HG02610 (cell line): ENCODE measurements at regions not wholly inside any gene's neighbourhood (a gene's known extent, or its start where the extent isn't known, plus 50 kb on each side); places are given as distances from the start of the nearest gene placed in this dataset.

Experiments
- ATAC-seq: cut with Tn5 transposase; IDR thresholded peaks from one replicate; pipeline ENCODE4 v1.9.1; 2021; ENCODE audit warnings: mild to moderate bottlenecking, moderate library complexity; ENCODE audit not compliant: unreplicated experiment

GRCh38 chr4:136691607-136692006 lies 840.7 kb downstream of the PCDH18 start:
- no peak for ATAC-seq

DNA sequence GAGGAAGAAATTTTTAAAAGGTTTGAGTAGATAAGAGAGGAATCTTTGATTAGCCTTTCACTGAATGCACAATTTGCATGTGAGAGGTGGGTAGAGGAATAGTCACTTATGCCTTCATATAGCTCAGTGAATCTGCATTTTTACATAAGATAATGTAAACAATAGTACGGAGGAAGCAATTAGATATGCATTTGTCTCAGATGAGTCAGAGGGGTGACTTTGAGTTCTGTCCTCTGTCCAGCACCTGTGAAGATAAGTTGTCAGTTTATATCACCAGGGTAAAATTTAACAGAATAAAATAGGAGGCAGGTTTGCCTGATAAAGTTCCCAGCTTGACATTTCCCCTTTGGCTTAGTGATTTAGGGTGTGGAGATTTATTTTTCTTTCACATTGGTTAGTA lies 841.9 kb downstream of the PCDH18 start:
- ATAC-seq = no peak

GRCh38 chr4:136687596-136687995 lies 844.7 kb downstream of the PCDH18 start:
- no peak for ATAC-seq

GRCh38 chr4:136687118-136687517 lies 845.2 kb downstream of the PCDH18 start:
- no peak for ATAC-seq

GRCh38 chr4:136680761-136681160 lies 851.5 kb downstream of the PCDH18 start:
- ATAC-seq = no peak

DNA sequence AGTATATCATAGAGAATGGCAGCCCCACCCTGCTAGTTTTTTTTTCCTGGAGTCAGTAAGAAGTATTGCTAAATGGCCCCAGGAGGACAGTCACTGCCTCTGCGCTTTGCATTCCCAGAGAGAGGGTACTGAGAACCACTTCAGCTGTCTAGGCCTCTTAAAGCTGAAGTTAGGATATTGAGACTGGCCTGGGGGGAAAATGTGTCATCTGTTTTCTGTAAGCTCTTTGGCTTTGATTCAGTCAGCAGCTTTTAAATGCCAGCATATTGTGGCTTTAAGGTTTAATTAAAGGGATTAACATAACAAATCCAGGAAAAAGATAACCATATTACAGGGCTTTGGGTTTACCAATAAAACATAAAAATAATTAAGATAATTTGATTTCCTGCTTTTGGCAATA lies 852.0 kb downstream of the PCDH18 start:
- ATAC-seq = no peak

- ATAC-seq = no peak
Measured at GRCh38 chr4:136670265-136670664, 862.0 kb downstream of the PCDH18 start.

DNA sequence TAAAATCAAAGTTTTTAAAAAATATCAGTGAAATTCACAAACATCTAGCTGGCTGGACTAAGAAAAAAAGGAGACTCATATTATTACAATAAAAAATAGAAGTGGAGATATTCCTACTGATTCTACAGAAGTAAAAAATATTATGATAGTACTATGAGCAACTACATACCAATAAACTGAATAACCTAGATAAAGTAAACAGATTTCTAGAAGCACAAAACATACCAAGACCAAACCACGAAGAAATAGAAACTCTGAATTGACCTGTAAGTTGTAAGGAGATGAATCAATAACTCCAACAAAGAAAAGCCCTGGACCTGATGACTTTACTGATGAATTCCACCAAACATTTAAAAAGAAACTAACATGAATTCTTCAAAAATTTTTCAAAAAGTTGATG lies 867.3 kb downstream of the PCDH18 start:
- no peak for ATAC-seq

DNA sequence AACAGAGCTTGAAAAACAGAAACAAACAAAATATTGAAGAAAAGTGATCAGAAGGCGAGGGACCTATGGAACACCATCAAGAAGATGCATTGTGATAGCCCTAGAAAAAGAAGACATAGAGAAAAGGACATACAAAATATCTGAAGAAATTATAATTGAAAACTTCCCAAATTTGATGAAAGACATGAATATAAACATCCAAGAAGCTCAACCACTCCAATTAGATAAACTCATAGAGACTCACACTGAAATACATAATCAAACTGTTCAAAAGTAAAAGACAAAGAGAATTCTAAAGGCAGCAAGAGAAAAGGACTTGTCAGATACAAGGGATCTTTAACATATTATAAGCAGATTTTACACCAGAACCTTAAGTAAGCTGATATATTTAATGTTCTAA lies 869.8 kb downstream of the PCDH18 start:
- ATAC-seq = no peak

DNA sequence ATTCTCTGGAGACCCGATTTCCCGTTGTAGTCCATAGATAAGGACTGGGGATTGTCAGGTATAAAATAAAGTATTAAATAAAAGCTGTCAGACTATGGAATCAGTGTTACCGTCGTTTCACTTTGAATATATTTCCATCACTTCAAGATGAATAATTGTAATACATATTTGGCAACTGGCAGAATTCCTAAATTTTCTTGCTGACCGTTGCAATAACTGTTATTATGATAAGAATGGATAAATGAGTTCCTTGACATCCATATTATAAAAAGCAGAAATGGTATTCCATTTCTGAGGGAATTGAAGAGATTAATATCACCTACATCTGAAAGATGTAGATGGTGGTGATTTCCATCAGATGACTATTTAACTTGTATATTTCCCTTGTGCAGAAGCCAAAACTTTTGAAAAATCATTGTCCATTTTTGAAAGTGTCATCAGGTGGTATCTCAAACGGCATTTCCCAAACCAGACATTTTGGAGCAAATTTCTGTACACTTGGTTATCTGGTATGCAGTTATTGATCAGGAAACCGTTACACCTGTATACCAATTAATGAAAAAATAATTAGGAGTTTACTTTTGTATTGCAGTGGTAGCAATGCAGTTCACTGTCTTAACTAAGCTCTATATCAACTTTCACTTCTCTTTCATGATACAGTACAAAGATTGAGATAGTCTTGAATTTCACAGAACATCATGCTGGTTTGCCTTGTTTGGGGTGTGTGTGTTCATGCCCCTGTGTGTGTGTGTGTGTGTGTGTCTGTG lies 878.5 kb downstream of the PCDH18 start:
- no peak for ATAC-seq

DNA sequence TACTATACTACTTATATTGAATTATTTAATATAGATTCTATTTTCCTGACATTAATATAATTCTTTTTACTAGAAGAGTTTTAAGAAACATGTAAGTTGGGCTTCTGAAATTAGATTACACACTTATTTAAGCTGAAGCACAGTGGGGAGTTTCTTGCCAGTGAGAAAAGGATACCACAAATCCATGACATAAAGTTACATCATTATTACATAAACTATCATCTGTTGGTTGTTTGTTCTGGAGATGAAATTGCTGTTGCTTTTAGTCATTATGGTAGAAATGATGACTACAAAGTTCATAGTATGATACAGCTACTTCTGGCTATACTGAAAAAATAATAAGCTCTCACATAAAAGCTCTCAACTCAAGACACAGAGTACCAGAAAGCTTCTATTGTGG lies 880.4 kb downstream of the PCDH18 start:
- ATAC-seq = no peak

DNA sequence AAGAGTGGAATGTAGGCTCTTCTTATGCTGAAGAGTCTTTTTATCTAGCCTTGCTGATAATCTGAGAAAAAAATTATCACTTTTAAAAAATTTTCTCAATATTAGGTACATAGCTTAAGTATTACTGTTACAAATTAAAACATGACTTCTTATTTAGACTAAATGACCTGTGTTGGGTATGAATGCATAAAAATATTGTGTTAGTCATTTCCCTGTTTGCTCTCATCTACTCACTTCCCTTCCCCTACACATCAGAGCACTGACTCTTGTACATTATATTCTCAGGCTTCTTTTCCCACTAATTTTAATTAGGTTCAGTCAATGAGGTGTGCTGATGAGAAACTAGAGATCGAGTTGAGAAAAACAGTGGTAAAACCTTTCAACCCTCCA lies 881.0 kb downstream of the PCDH18 start:
- peak; percentile 54 for ATAC-seq

DNA sequence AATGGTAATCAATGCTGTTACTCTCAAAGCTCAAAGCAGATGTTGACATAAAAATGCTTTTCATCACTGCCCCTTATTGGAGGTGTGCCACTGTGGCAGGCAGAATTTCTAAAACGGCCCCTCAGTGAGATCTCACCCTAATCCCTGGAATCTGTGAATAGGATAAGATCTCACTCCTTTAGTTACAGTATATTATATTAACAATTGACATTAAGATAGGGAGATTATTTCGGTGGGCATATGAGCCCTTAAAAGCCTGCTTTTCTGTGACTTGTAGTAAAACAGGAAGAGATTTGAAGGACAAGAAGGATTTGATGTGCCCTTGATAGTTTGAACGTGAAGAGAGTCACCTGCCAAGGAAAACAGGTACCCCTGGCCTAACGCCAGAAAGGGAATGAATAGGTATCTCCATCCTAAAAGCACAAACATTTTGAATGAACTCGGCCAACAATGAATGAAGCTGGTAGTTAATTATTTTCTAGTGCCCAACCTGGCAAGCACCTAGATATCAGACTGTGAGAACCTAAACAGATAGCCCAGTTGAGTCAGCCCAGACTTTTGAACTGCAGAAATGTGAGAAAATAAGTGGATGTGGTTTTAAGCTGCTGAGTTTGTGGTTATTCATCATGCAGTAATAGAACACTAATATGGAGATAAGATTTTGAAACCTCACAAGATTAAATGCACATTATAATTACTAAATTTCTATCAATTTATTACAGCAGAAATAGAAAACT lies 881.6 kb downstream of the PCDH18 start:
- ATAC-seq = peak; percentile 66

DNA sequence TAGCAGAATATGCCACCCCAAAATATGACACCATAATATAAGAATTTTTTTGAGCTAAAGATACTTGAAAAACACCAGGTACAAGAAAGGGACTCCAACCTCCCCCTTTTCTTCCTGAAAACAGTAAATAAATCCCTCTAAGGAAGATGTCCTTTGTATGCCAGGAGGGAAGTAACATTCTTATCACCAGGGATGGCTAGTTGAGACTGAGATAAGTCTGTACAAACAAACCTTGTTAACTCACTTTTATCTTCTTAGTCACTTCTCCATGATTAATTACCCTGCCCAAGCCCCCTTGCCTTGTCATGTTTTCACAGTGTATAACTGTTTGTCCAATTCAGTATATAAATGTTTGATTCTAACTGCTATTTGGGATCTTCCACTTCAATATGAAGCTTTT lies 888.0 kb downstream of the PCDH18 start:
- ATAC-seq = no peak

- ATAC-seq = no peak
Measured at GRCh38 chr4:136643416-136643815, 888.9 kb downstream of the PCDH18 start.

GRCh38 chr4:136637071-136637777 lies 895.1 kb downstream of the PCDH18 start:
- no peak for ATAC-seq

GRCh38 chr4:136636155-136636554 lies 896.1 kb downstream of the PCDH18 start:
- ATAC-seq = no peak

GRCh38 chr4:136634121-136634520 lies 898.2 kb downstream of the PCDH18 start:
- ATAC-seq = no peak

- no peak for ATAC-seq
Measured at GRCh38 chr4:136599890-136600289, 932.4 kb downstream of the PCDH18 start.

GRCh38 chr4:136590440-136590839 lies 941.9 kb downstream of the PCDH18 start:
- ATAC-seq = no peak

DNA sequence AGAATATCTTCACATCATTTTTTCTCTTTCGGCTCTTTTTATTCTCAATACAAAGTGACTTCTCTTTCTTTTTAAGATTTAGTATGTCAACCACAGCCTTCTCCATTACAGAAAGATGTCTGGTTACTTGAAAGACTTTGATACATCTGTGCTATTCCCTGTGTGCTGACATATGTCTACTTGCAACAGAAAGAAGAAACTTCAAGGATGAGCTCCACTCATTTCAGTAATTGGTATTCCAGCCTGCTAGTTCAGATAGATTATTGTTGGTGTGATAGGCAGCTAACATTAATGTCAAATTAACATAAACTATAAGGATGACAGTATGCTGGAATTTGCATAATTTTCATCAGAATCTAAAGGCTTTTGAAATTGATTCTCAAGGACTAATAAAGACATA lies 948.7 kb downstream of the PCDH18 start:
- no peak for ATAC-seq

DNA sequence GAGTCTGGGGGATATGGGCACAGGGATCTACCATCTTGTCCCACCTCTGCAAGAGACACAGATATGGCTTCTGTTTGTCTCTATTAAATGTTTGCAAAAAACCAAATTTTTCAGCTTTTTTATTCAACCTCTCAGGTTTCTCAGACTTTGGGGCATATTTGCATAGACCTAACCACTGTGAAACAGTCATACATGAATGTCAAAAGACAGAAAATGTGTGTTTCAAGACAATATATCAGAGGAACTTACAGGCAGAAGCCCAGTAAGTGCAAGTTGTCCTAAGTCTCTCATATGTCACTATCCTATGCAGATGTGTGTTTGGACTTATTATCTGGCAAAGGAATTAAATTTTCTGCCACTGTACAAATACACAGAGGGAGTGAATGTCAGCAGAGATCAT lies 951.2 kb downstream of the PCDH18 start:
- ATAC-seq = no peak
